ENCODE measurements at regions not wholly inside any gene's neighbourhood (a gene's known extent, or its start where the extent isn't known, plus 50 kb on each side); places are given as distances from the start of the nearest gene placed in this dataset.

DNA sequence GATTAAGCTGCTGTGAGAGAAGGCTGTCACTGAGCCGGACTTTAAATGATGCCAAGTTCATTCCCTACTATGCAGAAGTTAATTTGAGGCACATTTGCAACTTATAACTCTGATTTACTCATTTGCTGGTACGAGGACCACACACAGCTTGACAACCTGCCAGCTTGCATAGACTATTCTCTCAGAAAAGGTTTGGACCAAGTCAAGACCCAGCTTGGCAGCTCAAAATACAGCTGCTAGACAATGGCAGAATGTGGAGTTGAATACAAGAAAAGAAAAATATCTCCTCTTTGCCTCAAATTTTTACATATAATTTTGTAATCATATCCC is 338.9 kb downstream of the DHX15 start:
- TF ChIP-seq POLR2A (IDR thresholded peaks at IDR 0.05), result no peak
- TF ChIP-seq, protein P1, sequence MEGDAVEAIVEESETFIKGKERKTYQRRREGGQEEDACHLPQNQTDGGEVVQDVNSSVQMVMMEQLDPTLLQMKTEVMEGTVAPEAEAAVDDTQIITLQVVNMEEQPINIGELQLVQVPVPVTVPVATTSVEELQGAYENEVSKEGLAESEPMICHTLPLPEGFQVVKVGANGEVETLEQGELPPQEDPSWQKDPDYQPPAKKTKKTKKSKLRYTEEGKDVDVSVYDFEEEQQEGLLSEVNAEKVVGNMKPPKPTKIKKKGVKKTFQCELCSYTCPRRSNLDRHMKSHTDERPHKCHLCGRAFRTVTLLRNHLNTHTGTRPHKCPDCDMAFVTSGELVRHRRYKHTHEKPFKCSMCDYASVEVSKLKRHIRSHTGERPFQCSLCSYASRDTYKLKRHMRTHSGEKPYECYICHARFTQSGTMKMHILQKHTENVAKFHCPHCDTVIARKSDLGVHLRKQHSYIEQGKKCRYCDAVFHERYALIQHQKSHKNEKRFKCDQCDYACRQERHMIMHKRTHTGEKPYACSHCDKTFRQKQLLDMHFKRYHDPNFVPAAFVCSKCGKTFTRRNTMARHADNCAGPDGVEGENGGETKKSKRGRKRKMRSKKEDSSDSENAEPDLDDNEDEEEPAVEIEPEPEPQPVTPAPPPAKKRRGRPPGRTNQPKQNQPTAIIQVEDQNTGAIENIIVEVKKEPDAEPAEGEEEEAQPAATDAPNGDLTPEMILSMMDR (IDR thresholded peaks at IDR 0.05), result no peak
- no peak for TF ChIP-seq POLR2AphosphoS5 (IDR thresholded peaks at IDR 0.05)

All from suprapubic skin (tissue), 4 donors.